Frontal cortex (tissue), 3 donors: ENCODE measurements at regions not wholly inside any gene's neighbourhood (a gene's known extent, or its start where the extent isn't known, plus 50 kb on each side); places are given as distances from the start of the nearest gene placed in this dataset.

ENCODE experiments used
- DNase-seq, 2 donors: peaks; one replicate each; pipeline ENCODE4 v3.0.0; 2012; ENCODE audit warnings: low spot score in 2 of 2
- FAIRE-seq: peaks from 2 replicates; lab custom pipeline; 2012; peaks lifted over from hg19 to GRCh38; lab: Jason Lieb, UNC
- donor health status: control.
- donor health status: control.
- donor health status: control.

DNA sequence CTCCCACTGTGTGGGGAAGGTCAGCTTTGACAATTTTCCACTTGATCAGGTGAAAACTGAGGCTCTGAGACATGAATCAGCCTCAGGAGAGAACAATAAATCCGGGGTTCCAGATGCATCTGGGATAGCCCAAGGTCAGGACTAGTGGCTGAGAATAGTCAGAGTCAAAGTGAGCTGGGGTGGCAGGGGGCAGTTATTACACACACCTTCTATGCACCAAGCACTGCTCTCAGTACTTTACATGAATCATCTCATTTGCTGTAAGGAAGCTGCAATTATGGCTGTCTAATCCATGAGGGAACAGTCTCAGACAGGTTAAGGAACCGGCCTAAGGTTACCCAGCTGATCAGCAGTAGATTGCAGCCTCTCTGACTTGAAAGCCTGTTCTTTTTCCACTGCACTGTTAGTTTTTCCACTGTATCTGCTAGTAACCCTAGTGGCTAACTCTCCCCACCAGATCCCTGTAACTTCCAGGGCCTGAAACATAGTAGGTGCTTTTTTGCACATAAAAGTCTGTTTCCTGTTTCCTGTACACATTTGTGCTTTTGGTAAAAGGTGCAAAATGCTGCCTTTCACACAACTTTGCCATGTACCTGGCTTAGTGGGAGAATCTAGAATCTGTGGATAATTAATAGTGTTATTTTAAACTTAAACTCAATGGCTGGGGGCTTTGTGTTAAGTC, 125.9 kb downstream of the EMX2 start:
- DNase-seq, result no peak
- FAIRE-seq, result no peak

DNA sequence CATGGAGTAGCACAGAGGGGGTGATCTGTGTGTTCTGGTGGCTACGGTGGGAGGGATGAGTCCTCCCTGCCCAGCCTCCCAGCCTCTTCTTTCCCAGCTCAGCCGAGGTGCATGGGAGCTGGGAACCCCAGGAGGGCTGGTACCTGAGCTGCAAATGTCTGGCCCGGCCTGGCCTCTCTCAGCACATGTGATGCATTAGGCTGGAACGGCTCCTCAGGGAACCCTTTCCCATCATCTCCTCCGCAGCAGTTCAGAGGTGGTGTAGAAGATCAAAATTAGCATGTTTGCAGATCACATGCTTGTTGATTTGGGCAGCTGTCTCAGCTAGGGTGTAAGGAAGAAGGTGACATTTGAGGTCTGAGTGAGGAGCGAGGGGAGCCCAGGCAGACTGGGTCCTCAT, 126.6 kb downstream of the EMX2 start:
- DNase-seq, result no peak
- FAIRE-seq, result no peak

DNA sequence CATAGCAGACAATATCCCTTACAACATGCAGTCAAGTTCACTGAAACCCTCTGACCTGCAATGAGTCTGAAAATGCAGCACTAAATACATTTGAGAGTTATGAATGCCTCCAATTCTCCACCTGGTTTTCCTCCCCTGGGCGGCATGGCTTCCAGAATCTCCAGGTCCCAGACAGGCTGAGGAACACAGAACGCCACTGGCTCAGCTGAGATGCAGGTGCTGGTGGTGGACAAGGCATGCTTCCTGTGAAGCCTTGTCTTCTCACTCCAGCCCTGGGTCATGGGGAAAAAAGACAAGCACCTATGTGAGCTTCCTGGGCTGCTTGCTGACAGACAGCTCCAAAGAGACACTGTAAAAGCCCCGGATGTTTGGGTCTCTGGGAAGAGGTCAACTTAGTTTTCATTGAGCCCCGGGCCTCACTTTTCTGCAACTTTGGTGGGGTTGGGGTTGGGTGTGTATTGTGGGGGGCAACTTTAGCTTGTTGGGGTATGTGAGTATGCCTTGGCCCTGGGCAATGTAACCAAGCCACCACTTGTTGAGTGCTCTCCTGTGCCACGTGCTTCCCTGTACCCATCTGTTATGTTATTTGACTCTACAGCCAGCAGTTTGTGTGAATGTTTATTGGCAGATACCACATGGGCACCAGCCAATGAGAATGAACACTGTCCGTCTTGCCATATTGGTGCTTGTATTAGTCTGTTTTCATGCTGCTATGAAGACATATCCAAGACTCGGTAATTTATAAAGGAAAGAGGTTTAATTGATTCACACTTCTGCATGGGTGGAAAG, 127.8 kb downstream of the EMX2 start:
- DNase-seq, result no peak
- FAIRE-seq, result no peak

DNA sequence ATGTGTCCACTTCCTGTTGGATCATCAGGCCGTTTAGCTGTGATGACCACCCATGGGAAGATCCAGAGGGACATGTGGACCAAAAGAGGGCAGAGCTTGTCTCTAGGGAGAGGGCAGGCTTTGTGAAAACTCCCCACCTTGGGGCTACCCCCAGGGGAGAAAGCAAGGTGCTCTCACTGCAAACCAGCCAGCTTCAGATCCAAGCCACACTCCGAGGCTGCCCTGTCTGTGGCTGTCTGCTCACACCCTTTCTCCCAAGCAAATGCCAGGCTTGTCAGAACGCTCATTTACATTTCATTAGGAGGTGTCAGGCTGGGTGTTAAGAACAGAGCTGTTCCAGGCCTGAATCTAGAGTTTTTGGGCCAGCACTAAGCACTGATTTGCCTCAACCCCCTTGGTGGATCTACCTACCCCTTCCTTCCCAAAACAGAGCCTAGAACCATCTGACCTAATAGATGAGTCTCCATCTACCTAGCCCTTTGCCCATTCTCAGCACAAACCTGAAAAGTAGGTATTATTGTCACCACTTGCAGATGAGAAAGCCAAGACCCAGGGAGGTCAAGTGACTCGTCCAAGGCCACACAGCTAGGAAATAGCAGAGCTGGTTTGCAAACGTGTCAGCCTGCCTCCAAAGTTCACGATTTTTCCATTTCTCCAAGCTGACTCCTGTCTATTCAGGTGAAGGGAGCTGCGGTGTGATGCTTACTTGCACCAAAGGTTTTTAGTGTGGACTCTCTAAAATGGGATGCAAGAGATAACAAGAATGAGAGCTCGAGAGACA, 130.9 kb downstream of the EMX2 start:
- FAIRE-seq, result no peak
- DNase-seq, result no peak

DNA sequence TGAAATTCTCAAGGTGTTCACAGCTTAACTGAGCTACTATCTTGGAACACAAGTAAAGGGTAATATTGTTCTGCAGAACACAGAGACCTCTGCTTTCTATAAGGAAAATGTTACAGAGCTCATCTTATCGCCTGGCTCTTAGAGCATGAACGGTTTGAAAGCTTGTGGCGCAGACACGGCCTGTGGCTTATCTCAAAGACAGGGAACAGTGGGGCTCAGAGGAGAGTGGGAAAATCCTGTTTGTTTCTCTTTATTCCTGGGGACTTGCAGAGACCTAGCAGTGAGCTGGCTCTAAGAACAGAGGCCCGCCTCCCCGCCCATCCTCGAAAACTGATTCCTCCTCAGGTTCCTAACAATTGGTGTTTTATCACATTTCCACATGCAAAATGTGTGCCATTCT, 131.7 kb downstream of the EMX2 start:
- no peak for FAIRE-seq
- no peak for DNase-seq

DNA sequence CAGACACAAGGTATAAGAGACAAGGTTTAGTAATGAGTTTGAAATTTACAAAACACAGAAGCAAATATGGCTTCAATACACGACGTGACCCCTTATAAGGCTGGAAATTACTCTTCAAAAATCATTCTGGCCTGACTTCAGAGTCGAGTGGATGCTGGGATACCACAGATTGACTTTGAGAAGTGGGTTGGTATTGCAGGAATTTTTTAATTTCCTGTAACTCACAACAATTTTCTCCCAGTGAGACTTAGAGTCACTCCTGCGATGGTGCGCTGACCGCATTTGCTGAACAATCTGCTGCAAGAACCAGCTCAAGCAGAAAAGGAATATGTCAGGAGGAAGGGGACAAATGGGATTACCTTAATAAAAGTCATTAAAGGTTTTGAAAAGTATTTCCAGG, 132.1 kb downstream of the EMX2 start:
- DNase-seq, result no peak
- no peak for FAIRE-seq

DNA sequence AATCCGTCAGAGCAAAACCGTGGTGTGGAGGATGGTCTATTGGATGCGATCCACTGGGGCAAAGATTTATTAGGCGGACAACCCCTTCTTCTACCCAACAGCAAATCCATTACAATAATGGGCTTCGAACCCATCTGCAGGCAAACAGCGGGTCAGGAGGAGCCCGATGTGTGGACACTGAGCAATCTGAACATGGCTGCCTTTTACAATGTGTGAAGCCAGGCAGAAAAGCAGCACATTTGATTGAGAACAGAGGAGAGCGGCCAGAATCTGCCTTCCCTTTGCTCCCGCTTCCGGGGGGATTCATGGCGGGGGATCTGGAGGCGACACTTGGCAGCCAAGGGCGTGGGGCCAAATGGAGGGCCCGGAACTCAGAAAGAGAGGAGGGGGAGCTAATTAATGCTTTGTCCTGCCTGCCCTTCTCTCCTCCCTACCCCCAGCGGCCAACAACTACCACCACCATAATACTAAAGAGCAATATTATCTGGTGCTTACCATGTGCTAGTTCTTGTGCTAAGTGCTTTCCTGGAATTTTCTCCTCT, 133.0 kb downstream of the EMX2 start:
- DNase-seq, result no peak
- FAIRE-seq, result no peak

DNA sequence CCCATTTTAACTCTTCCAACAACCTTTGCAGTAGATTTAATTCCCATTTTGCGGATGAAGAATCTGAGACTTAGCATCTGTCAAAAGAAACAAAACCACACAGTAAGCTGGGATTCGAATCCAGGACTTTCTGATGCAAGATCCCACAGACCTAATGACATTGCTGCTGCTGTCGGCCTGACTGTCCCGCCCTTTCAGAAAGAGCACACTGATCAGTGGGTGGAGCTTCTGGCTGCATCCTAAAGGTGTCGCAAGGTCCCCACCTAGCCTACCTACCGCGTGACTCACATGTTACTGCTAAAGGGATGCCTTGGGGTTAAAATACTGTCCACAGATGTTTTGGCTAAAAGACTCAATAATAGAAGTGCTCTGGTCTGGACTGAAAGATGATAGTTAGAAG, 134.7 kb downstream of the EMX2 start:
- DNase-seq (no peak), FAIRE-seq (no peak)

DNA sequence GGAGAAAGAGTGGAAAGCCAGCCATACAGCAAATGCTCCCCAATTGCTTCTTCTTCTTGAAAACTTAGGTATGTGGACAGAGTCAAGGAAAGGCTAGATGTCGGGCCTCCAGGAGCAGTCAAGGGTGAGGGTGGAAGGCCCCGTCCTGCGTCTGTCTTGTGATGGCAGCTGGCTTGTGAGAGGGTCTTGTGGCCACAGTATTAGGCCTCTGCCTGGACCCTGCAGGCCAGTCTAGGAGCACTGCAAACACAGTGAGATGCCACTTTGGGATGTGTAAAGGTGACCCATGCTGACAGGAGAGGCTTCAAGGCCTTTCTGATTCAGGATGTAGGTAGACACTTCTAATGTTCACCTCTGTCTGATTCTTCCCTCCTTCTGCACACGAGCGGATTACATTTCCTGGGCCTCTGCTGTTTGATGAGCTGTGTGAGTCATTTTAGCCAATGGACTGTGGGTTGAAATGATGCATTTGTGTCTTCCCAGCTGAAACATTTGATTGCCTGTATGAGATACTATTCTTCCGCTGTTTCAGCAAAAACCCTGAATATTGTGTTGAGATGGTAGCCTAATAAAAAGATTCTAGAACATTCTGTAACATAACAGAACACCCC, 135.4 kb downstream of the EMX2 start:
- no peak for FAIRE-seq
- DNase-seq, result no peak

DNA sequence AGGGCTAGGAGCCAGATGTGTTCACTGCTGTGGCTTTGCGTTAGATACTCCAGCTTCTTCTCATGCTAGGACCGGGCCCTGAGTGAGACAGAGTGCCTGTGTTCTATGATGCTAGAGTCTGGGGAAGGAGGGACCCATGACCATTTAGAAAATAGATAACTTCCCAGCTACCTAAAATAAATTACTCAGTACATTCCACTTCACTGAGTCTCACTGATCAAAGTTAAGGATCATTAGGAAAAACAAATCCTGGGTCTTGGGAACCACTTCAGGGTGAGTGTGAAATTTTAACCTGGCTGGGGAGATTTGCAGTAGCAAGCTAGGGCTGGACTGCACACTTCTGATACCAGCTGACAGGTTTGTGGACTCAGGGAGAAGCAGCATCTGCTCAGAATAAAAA, 138.1 kb downstream of the EMX2 start:
- no peak for DNase-seq
- FAIRE-seq, result no peak

DNA sequence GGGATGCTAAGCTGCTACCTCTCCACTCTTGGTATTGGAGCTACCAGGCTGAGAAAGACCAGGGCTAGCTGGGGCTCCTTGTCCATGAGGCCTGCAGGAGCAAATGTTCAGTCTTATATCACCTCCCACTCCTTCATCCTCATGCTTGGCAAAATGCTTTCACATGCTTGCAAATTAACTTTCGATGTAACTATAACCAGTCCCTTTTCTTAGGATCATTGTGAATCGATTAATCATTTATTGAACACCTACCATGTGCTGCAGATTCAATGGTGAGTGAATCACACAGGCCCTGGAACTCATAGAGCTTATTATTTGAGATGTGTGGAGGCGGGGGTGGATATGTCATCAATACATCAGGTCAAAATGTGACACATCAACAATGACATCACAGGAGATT, 138.6 kb downstream of the EMX2 start:
- DNase-seq (no peak), FAIRE-seq (no peak)

DNA sequence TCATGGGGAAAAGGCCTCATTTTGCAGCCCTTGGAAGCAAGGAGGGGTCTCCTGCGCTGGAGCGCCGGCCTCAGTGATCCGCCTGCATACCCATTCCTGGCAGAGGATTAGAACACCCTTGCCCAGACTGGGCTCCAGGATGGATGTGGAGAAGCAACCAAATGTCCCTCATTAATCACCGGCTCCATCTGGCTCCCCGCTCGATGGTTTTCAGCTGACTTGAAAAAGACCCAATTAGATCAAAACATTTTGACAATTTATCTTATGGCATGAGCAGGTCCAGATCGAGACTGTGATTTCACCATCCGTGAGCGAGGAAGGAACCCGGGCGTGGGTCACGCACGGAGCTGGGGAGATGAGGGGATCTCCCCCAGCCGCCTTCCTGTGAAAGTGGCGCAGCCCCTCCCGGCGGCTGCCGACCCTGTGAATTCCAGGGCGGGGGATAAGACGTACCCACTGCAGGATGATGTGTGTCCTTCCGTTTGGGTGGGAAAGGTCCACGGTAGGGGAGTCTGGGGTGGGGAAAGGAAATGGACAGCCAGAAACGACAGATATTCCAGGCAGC, 141.6 kb downstream of the EMX2 start:
- FAIRE-seq (no peak), DNase-seq (no peak)

DNA sequence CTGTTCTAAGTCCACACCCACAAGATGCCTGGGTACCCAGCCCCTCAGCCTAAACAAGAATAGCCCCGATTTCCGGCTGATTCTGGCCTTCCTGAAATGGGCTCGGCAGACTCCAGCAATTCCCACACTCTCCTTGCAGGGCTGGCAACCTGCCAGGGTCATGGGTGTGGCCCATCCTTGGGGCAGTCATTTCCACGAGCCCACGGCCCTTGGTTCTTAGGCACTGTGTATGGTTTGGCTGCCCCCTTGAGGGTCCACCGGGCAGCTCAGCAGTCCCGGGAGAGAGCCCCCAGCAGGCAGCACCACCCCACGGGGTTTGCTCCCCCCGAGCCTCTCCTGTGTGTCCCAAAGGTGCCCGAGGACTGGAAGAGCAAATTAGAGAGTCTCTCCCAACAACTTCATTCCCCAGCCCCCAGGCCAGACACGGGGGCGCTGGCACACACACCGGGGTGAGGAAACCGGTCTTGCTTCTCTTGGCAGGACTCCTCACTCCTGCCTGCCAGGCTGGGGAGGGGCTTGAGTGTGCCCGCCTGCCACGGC, 142.2 kb downstream of the EMX2 start:
- no peak for FAIRE-seq
- DNase-seq, result peak in 1 of 2 donors; percentile 39

DNA sequence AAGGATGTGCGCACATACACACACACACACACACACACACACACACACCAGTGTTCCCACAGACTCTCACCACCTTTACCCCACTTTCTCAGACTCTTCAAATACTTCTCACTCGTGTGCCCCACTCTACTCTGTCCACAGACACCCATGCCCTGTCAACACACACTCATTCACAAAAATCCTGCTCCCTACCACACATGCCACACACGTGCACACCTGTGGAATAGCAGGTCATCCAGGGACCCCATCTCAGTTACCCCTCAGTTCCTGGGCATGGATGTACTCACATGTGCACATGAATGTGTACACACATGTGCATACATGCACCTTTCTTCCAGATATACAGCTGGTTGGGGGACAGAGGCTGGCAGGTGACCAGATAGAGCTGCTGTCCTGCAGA, 142.9 kb downstream of the EMX2 start:
- DNase-seq (no peak), FAIRE-seq (no peak)

DNA sequence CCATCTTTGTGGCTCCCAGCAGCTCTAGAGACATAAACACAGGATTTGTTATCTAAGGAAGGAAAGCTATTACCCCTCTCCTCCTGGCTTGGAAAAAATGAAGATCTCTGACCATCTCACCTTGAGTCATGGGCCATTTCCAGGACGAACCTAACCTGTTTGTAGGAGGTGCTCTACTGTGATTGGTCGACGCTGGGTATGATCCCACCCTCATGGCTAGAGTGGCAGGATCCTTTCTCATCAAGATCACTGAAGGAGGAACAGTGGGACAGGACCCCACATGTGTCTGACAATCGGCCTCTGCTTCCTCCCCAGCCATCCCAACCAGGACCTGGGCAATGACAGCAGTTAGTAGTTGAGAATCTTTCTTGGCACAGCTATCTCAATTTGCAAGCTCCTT, 144.1 kb downstream of the EMX2 start:
- FAIRE-seq, result no peak

DNA sequence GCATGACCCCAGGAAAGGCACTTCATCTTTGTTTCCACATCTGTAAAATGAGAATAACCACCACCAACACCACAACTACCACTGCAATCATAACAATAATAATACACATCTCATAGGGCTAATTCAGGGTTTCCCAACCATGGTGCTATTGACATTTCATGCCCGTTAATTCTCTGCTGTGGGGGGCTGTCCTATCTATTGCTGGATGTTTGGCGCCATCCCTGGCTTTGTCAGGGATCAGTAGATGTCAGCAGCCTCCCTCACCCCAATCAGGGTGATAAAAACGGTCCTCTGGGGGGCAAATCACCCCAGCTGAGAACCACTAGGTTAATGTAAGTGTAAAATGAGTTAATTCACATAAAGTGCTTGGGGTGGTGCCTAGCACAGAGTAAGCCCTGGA, 145.8 kb downstream of the EMX2 start:
- DNase-seq (no peak), FAIRE-seq (no peak)

More for the DNA sequence above, 144.1 kb downstream of the EMX2 start:
- no peak for DNase-seq

DNA sequence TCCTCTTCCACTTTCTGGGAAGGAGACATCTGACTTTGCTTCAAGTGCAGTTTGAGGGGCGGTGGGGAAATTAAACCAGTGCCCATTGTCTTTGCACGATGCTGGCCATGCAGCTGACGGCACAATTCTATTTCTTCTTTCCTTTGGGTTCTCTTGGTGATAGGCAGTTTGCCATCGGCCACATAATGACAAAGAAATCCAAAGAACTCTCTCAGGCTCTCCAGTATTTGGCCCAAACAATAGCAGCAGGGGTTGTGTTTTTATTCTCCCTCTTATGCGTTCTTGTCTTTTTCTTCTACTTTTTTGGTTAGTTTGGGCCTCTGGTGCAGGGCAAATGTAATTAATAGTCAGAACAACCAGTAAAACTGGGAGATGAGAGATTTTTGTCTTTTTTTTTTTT, 147.0 kb downstream of the EMX2 start:
- no peak for DNase-seq
- no peak for FAIRE-seq

DNA sequence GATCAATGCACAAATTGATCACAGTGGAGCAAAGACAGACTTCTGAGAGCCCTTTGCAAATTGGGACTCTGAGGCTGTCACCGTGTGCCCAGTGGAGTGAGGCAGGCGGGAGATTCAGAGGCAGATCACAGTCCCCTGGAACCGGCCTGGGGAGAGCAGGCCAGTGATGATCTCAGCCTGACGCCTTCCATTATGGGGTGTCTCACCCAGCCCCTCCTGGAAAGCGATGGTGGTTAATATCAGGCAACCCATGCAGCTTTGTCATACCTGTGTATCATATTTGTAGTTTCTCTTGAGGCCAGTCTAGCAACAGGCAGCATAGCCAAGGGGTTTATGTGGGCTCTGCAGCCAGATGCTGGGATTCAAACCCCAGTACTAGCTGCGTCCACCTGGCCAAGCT, 147.8 kb downstream of the EMX2 start:
- DNase-seq (no peak), FAIRE-seq (no peak)

DNA sequence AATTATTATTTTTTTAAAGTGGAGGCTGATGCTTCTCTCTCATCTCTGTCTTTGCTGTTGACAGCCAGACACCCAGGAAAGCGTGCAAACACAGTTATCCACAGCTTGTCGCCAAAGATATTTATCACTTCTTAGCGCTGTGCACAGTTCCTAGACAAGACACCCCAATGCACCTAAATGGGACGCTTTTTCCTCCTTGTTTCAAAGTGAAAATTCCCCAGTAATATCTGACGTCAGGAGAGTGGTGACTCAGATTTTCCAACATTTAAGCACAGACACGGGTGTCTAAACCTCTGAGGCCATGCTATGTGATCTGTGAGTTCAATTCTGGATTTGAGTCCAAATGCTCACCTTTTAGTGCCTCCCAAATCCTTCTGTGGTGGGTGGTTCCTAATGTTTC, 151.6 kb downstream of the EMX2 start:
- FAIRE-seq (no peak), DNase-seq (no peak)

DNA sequence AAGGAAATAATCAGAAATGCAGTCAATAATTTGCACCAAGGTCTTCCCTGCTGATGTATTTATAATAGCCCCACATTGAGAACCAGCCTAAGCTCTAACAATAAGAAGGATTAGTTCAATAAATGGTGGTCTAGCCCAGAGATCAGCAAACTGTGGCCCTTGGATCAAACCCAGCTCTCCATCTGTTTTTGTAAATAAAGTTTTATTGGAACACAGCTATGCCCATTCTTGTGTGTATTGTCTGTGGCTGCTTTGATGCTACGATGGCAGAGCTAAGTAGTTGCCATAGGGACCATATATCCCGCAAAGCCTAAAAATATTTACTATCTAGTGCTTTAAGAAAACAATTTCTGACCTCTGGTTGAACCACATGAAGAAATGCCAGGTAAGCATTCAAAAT, 154.9 kb downstream of the EMX2 start:
- no peak for FAIRE-seq

More for the DNA sequence above, 154.9 kb downstream of the EMX2 start:
- DNase-seq, result no peak
